H9 (cell line): ENCODE measurements at regions not wholly inside any gene's neighbourhood (a gene's known extent, or its start where the extent isn't known, plus 50 kb on each side); places are given as distances from the start of the nearest gene placed in this dataset.

Experiments
- DNase-seq: peaks from one replicate; pipeline ENCODE4 v3.0.0-alpha.2; 2017
- H2AFZ ChIP-seq: one replicate; pipeline ENCODE4 v1.6.1; 2013; ENCODE audit warnings: mild to moderate bottlenecking, low read length, control low read depth, moderate library complexity
- H2AK5ac ChIP-seq: 2 replicates; pipeline ENCODE4 v1.6.1; 2013; ENCODE audit warnings: low read length, control low read depth, mixed read lengths; ENCODE audit not compliant: insufficient read length
- H2BK120ac ChIP-seq: one replicate; pipeline ENCODE4 v1.6.1; 2013; ENCODE audit warnings: low read depth, mild to moderate bottlenecking, low read length, control low read depth, inconsistent platforms; ENCODE audit not compliant: poor library complexity, severe bottlenecking
- H2BK12ac ChIP-seq: 2 replicates; pipeline ENCODE4 v1.6.1; 2013; ENCODE audit warnings: low read length, control low read depth, mixed read lengths, low read depth; ENCODE audit not compliant: insufficient read length
- H2BK15ac ChIP-seq: 2 replicates; pipeline ENCODE4 v1.6.1; 2013; ENCODE audit warnings: low read depth, low read length, control low read depth
- H2BK20ac ChIP-seq: one replicate; pipeline ENCODE4 v1.6.1; 2013; ENCODE audit warnings: low read depth, mild to moderate bottlenecking, low read length, control low read depth, inconsistent platforms; ENCODE audit not compliant: poor library complexity, severe bottlenecking
- H2BK5ac ChIP-seq: 2 replicates; pipeline ENCODE4 v1.6.1; 2013; ENCODE audit warnings: low read length, control low read depth, mixed read lengths; ENCODE audit not compliant: insufficient read length
- H3K14ac ChIP-seq: 2 replicates; pipeline ENCODE4 v1.6.1; 2013; ENCODE audit warnings: low read length, control low read depth; ENCODE audit not compliant: insufficient read depth
- H3K18ac ChIP-seq: 2 replicates; pipeline ENCODE4 v1.6.1; 2013; ENCODE audit warnings: low read depth, mild to moderate bottlenecking, mixed read lengths, low read length, control low read depth; ENCODE audit not compliant: insufficient read length
- H3K23ac ChIP-seq: 2 replicates; pipeline ENCODE4 v1.6.1; 2013; ENCODE audit warnings: low read length, control low read depth, mixed read lengths, low read depth; ENCODE audit not compliant: insufficient read length
- H3K23me2 ChIP-seq: 2 replicates; pipeline ENCODE4 v1.6.1; 2013; ENCODE audit warnings: low read depth, mild to moderate bottlenecking, mixed read lengths, low read length, control low read depth; ENCODE audit not compliant: insufficient read length, poor library complexity, severe bottlenecking
- H3K27ac ChIP-seq: 2 replicates; pipeline ENCODE4 v1.5.1; 2013; ENCODE audit warnings: low read length, control low read depth, mixed read lengths, low read depth; ENCODE audit not compliant: insufficient read length
- H3K27me3 ChIP-seq: 2 replicates; pipeline ENCODE4 v1.6.1; 2013; ENCODE audit warnings: low read length, control low read depth, inconsistent platforms; ENCODE audit not compliant: insufficient read depth
- H3K4ac ChIP-seq: 2 replicates; pipeline ENCODE4 v1.6.1; 2013; ENCODE audit warnings: low read depth, mild to moderate bottlenecking, control low read depth, inconsistent platforms, low read length, moderate library complexity
- H3K4me1 ChIP-seq: 2 replicates; pipeline ENCODE4 v1.6.1; 2013; ENCODE audit warnings: low read length, control low read depth, inconsistent platforms; ENCODE audit not compliant: insufficient read depth
- H3K4me2 ChIP-seq: 2 replicates; pipeline ENCODE4 v1.6.1; 2013; ENCODE audit warnings: low read length, control low read depth, mixed read lengths; ENCODE audit not compliant: insufficient read length, insufficient read depth
- H3K56ac ChIP-seq: 2 replicates; pipeline ENCODE4 v1.6.1; 2013; ENCODE audit warnings: low read depth, mild to moderate bottlenecking, mixed read lengths, low read length, control low read depth; ENCODE audit not compliant: insufficient read length
- H3K79me1 ChIP-seq: 2 replicates; pipeline ENCODE4 v1.6.1; 2013; ENCODE audit warnings: low read depth, mild to moderate bottlenecking, moderate library complexity, low read length, control low read depth, inconsistent platforms; ENCODE audit not compliant: insufficient read depth, poor library complexity, severe bottlenecking
- H3K79me2 ChIP-seq: 2 replicates; pipeline ENCODE4 v1.6.1; 2013; ENCODE audit warnings: low read length, control low read depth, inconsistent platforms; ENCODE audit not compliant: insufficient read depth
- H3K9ac ChIP-seq: 2 replicates; pipeline ENCODE4 v1.6.1; 2013; ENCODE audit warnings: low read length, control low read depth, mixed read lengths; ENCODE audit not compliant: insufficient read length; ENCODE audit errors: extremely low read depth
- H3K9me3 ChIP-seq: one replicate; pipeline ENCODE4 v1.6.1; 2013; ENCODE audit warnings: low read depth, low read length, inconsistent platforms; ENCODE audit not compliant: control insufficient read depth
- H3T11ph ChIP-seq: one replicate; pipeline ENCODE4 v1.6.1; 2013; ENCODE audit warnings: mild to moderate bottlenecking, low read length, control low read depth, inconsistent platforms
- H4K20me1 ChIP-seq: one replicate; pipeline ENCODE4 v1.6.1; 2013; ENCODE audit not compliant: control insufficient read depth, insufficient read length, insufficient read depth
- H4K5ac ChIP-seq: 2 replicates; pipeline ENCODE4 v1.6.1; 2013; ENCODE audit warnings: low read depth, mild to moderate bottlenecking, mixed read lengths, low read length, control low read depth; ENCODE audit not compliant: insufficient read length
- H4K8ac ChIP-seq: replicated peaks from 2 replicates; pipeline ENCODE4 v1.6.1; 2013; ENCODE audit warnings: low read length, control low read depth, mixed read lengths, low read depth; ENCODE audit not compliant: insufficient read length
- H4K91ac ChIP-seq: 2 replicates; pipeline ENCODE4 v1.6.1; 2013; ENCODE audit warnings: low read depth, mild to moderate bottlenecking, moderate library complexity, mixed read lengths, low read length, control low read depth; ENCODE audit not compliant: insufficient read length
- H3K27ac Mint-ChIP-seq, 3 experiments: 2 replicates in 2 of 3; 3 replicates in 1 of 3; pipeline ENCODE4 v1.8.0; 2020 to 2021; ENCODE audit warnings: mixed read lengths in 3 of 3, mild to moderate bottlenecking in 1 of 3, moderate library complexity in 1 of 3
- H3K27me3 Mint-ChIP-seq: 2 replicates; pipeline ENCODE4 v1.8.0; 2021; ENCODE audit warnings: low read depth, mild to moderate bottlenecking, moderate library complexity, mixed read lengths
- H3K36me3 Mint-ChIP-seq, 3 experiments: 2 replicates in 2 of 3; 3 replicates in 1 of 3; pipeline ENCODE4 v1.8.0; 2020 to 2021; ENCODE audit warnings: low read depth in 3 of 3, mixed read lengths in 3 of 3; ENCODE audit not compliant: insufficient read depth in 1 of 3
- H3K4me1 Mint-ChIP-seq, 2 experiments: 2 replicates each; pipeline ENCODE4 v1.8.0; 2020; ENCODE audit warnings: mixed read lengths in 2 of 2
- H3K4me3 Mint-ChIP-seq, 2 experiments: 2 replicates in 1 of 2; 3 replicates in 1 of 2; pipeline ENCODE4 v1.8.0; 2020 to 2021; ENCODE audit warnings: mild to moderate bottlenecking in 2 of 2, mixed read lengths in 2 of 2, moderate library complexity in 1 of 2
- H3K9me3 Mint-ChIP-seq, 2 experiments: 2 replicates in 1 of 2; 3 replicates in 1 of 2; pipeline ENCODE4 v1.8.0; 2020; ENCODE audit warnings: mild to moderate bottlenecking in 2 of 2, mixed read lengths in 2 of 2, moderate library complexity in 1 of 2
- WGBS: extraction: QIAGEN DNeasy Blood & Tissue Kit; methylation state at CpG from one replicate; pipeline ENCODE4 v1.1.7; 2013; ENCODE audit warnings: missing lambda C conversion rate, low lambda C conversion rate, mixed read lengths; ENCODE audit not compliant: insufficient read length; ENCODE audit errors: extremely low coverage; 5-methylcytosine and 5-hydroxymethylcytosine counted together
- TF ChIP-seq, protein P1 (sequence below): fragments of 200-600 bp; sonication (generic); conservative IDR thresholded peaks from 3 replicates; pipeline ENCODE4 v1.8.0; 2021; ENCODE audit warnings: antibody characterized with exemption, mild to moderate bottlenecking

DNA sequence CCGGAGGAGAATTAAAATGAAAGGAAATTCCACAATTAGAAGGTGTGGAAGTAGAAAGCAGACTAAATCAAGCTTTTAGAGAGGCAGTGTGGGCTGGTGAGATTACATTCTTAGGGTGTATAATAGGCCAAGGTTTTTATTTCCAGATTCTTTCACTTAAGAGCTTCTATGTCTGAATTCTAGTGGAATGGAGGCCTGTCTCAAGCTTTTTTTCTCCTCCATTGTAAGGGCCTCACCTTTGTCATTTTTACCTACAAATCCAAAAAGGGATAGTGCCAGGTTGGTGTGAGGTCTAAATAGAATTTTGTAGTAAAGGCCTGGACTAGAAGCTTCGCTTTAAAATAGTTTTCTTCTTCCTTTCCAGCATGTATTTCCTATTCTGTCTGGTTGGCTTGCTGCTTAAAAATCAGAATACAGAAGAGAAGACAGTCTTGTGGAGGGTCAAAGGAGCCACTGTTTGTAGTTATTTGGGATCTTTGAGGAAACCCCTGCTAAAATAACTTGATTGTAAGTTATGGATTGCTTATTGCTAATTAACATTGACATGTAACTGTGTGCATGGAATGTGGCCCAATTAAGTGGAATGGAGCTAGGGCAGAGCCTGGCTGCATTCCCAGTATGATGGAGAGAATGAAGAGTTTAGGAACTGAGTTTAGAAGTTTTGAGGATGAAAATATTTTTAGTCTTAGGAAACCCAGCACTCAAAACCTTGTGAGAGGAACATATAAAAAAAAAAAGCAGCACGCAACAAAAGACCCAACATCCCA lies 162.5 kb upstream of the B3GALT2 start:
- no peak overlapping the region for H3K56ac ChIP-seq
- H3T11ph ChIP-seq: no peak overlapping the region
- H2BK5ac ChIP-seq: no peak overlapping the region
- H3K79me1 ChIP-seq: no peaks in the 10 kb centered on the region
- WGBS: no CpG with 5 or more reads among the region's 3 CpGs
- no peaks in the 10 kb centered on the region for H3K9me3 ChIP-seq
- no peak overlapping the region for H3K23ac ChIP-seq
- no peaks in the 10 kb centered on the region for H3K36me3 Mint-ChIP-seq
- H3K9me3 Mint-ChIP-seq: no peaks in the 10 kb centered on the region
- H3K18ac ChIP-seq: no peak overlapping the region
- H2BK120ac ChIP-seq: no peak overlapping the region
- H2AK5ac ChIP-seq: no peak overlapping the region
- no peaks in the 10 kb centered on the region for H4K20me1 ChIP-seq
- no peak overlapping the region for H3K27ac Mint-ChIP-seq
- H3K27me3 Mint-ChIP-seq: no peaks in the 10 kb centered on the region
- H3K4me1 ChIP-seq: no peaks in the 10 kb centered on the region
- no peak overlapping the region for H4K5ac ChIP-seq
- H3K79me2 ChIP-seq: no peaks in the 10 kb centered on the region
- H4K91ac ChIP-seq: no peak overlapping the region
- no peak overlapping the region for H2BK12ac ChIP-seq
- no peaks in the 10 kb centered on the region for H3K23me2 ChIP-seq
- no peaks in the 10 kb centered on the region for H3K27me3 ChIP-seq
- H3K27ac ChIP-seq: no peak overlapping the region
- H2BK20ac ChIP-seq: no peak overlapping the region
- no peaks in the 10 kb centered on the region for H3K4me1 Mint-ChIP-seq
- H4K8ac ChIP-seq: no peak overlapping the region
- H3K14ac ChIP-seq: no peak overlapping the region
- no peak overlapping the region for H3K4me2 ChIP-seq
- DNase-seq: no peak
- H2AFZ ChIP-seq: no peak overlapping the region
- TF ChIP-seq, protein P1, sequence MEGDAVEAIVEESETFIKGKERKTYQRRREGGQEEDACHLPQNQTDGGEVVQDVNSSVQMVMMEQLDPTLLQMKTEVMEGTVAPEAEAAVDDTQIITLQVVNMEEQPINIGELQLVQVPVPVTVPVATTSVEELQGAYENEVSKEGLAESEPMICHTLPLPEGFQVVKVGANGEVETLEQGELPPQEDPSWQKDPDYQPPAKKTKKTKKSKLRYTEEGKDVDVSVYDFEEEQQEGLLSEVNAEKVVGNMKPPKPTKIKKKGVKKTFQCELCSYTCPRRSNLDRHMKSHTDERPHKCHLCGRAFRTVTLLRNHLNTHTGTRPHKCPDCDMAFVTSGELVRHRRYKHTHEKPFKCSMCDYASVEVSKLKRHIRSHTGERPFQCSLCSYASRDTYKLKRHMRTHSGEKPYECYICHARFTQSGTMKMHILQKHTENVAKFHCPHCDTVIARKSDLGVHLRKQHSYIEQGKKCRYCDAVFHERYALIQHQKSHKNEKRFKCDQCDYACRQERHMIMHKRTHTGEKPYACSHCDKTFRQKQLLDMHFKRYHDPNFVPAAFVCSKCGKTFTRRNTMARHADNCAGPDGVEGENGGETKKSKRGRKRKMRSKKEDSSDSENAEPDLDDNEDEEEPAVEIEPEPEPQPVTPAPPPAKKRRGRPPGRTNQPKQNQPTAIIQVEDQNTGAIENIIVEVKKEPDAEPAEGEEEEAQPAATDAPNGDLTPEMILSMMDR: no peak
- no peak overlapping the region for H3K4me3 Mint-ChIP-seq
- no peak overlapping the region for H3K9ac ChIP-seq
- H3K4ac ChIP-seq: no peak overlapping the region
- H2BK15ac ChIP-seq: no peak overlapping the region
